H9 (cell line): ENCODE measurements at regions not wholly inside any gene's neighbourhood (a gene's known extent, or its start where the extent isn't known, plus 50 kb on each side); places are given as distances from the start of the nearest gene placed in this dataset.
A peak's percentile ranks its signal among the peaks of the same experiment; 100 is the strongest.

ENCODE experiments used
- DNase-seq: peaks from one replicate; pipeline ENCODE4 v3.0.0-alpha.2; 2017
- H2AFZ ChIP-seq: one replicate; pipeline ENCODE4 v1.6.1; 2013; ENCODE audit warnings: mild to moderate bottlenecking, low read length, control low read depth, moderate library complexity
- H2AK5ac ChIP-seq: 2 replicates; pipeline ENCODE4 v1.6.1; 2013; ENCODE audit warnings: low read length, control low read depth, mixed read lengths; ENCODE audit not compliant: insufficient read length
- H2BK120ac ChIP-seq: one replicate; pipeline ENCODE4 v1.6.1; 2013; ENCODE audit warnings: low read depth, mild to moderate bottlenecking, low read length, control low read depth, inconsistent platforms; ENCODE audit not compliant: poor library complexity, severe bottlenecking
- H2BK12ac ChIP-seq: 2 replicates; pipeline ENCODE4 v1.6.1; 2013; ENCODE audit warnings: low read length, control low read depth, mixed read lengths, low read depth; ENCODE audit not compliant: insufficient read length
- H2BK15ac ChIP-seq: 2 replicates; pipeline ENCODE4 v1.6.1; 2013; ENCODE audit warnings: low read depth, low read length, control low read depth
- H2BK20ac ChIP-seq: one replicate; pipeline ENCODE4 v1.6.1; 2013; ENCODE audit warnings: low read depth, mild to moderate bottlenecking, low read length, control low read depth, inconsistent platforms; ENCODE audit not compliant: poor library complexity, severe bottlenecking
- H2BK5ac ChIP-seq: 2 replicates; pipeline ENCODE4 v1.6.1; 2013; ENCODE audit warnings: low read length, control low read depth, mixed read lengths; ENCODE audit not compliant: insufficient read length
- H3K14ac ChIP-seq: 2 replicates; pipeline ENCODE4 v1.6.1; 2013; ENCODE audit warnings: low read length, control low read depth; ENCODE audit not compliant: insufficient read depth
- H3K18ac ChIP-seq: 2 replicates; pipeline ENCODE4 v1.6.1; 2013; ENCODE audit warnings: low read depth, mild to moderate bottlenecking, mixed read lengths, low read length, control low read depth; ENCODE audit not compliant: insufficient read length
- H3K23ac ChIP-seq: 2 replicates; pipeline ENCODE4 v1.6.1; 2013; ENCODE audit warnings: low read length, control low read depth, mixed read lengths, low read depth; ENCODE audit not compliant: insufficient read length
- H3K23me2 ChIP-seq: 2 replicates; pipeline ENCODE4 v1.6.1; 2013; ENCODE audit warnings: low read depth, mild to moderate bottlenecking, mixed read lengths, low read length, control low read depth; ENCODE audit not compliant: insufficient read length, poor library complexity, severe bottlenecking
- H3K27ac ChIP-seq: 2 replicates; pipeline ENCODE4 v1.5.1; 2013; ENCODE audit warnings: low read length, control low read depth, mixed read lengths, low read depth; ENCODE audit not compliant: insufficient read length
- H3K27me3 ChIP-seq: 2 replicates; pipeline ENCODE4 v1.6.1; 2013; ENCODE audit warnings: low read length, control low read depth, inconsistent platforms; ENCODE audit not compliant: insufficient read depth
- H3K4ac ChIP-seq: 2 replicates; pipeline ENCODE4 v1.6.1; 2013; ENCODE audit warnings: low read depth, mild to moderate bottlenecking, control low read depth, inconsistent platforms, low read length, moderate library complexity
- H3K4me1 ChIP-seq: 2 replicates; pipeline ENCODE4 v1.6.1; 2013; ENCODE audit warnings: low read length, control low read depth, inconsistent platforms; ENCODE audit not compliant: insufficient read depth
- H3K4me2 ChIP-seq: 2 replicates; pipeline ENCODE4 v1.6.1; 2013; ENCODE audit warnings: low read length, control low read depth, mixed read lengths; ENCODE audit not compliant: insufficient read length, insufficient read depth
- H3K56ac ChIP-seq: 2 replicates; pipeline ENCODE4 v1.6.1; 2013; ENCODE audit warnings: low read depth, mild to moderate bottlenecking, mixed read lengths, low read length, control low read depth; ENCODE audit not compliant: insufficient read length
- H3K79me1 ChIP-seq: 2 replicates; pipeline ENCODE4 v1.6.1; 2013; ENCODE audit warnings: low read depth, mild to moderate bottlenecking, moderate library complexity, low read length, control low read depth, inconsistent platforms; ENCODE audit not compliant: insufficient read depth, poor library complexity, severe bottlenecking
- H3K79me2 ChIP-seq: 2 replicates; pipeline ENCODE4 v1.6.1; 2013; ENCODE audit warnings: low read length, control low read depth, inconsistent platforms; ENCODE audit not compliant: insufficient read depth
- H3K9ac ChIP-seq: 2 replicates; pipeline ENCODE4 v1.6.1; 2013; ENCODE audit warnings: low read length, control low read depth, mixed read lengths; ENCODE audit not compliant: insufficient read length; ENCODE audit errors: extremely low read depth
- H3K9me3 ChIP-seq: one replicate; pipeline ENCODE4 v1.6.1; 2013; ENCODE audit warnings: low read depth, low read length, inconsistent platforms; ENCODE audit not compliant: control insufficient read depth
- H3T11ph ChIP-seq: one replicate; pipeline ENCODE4 v1.6.1; 2013; ENCODE audit warnings: mild to moderate bottlenecking, low read length, control low read depth, inconsistent platforms
- H4K20me1 ChIP-seq: one replicate; pipeline ENCODE4 v1.6.1; 2013; ENCODE audit not compliant: control insufficient read depth, insufficient read length, insufficient read depth
- H4K5ac ChIP-seq: 2 replicates; pipeline ENCODE4 v1.6.1; 2013; ENCODE audit warnings: low read depth, mild to moderate bottlenecking, mixed read lengths, low read length, control low read depth; ENCODE audit not compliant: insufficient read length
- H4K8ac ChIP-seq: replicated peaks from 2 replicates; pipeline ENCODE4 v1.6.1; 2013; ENCODE audit warnings: low read length, control low read depth, mixed read lengths, low read depth; ENCODE audit not compliant: insufficient read length
- H4K91ac ChIP-seq: 2 replicates; pipeline ENCODE4 v1.6.1; 2013; ENCODE audit warnings: low read depth, mild to moderate bottlenecking, moderate library complexity, mixed read lengths, low read length, control low read depth; ENCODE audit not compliant: insufficient read length
- H3K27ac Mint-ChIP-seq, 3 experiments: 2 replicates in 2 of 3; 3 replicates in 1 of 3; pipeline ENCODE4 v1.8.0; 2020 to 2021; ENCODE audit warnings: mixed read lengths in 3 of 3, mild to moderate bottlenecking in 1 of 3, moderate library complexity in 1 of 3
- H3K27me3 Mint-ChIP-seq: 2 replicates; pipeline ENCODE4 v1.8.0; 2021; ENCODE audit warnings: low read depth, mild to moderate bottlenecking, moderate library complexity, mixed read lengths
- H3K36me3 Mint-ChIP-seq, 3 experiments: 2 replicates in 2 of 3; 3 replicates in 1 of 3; pipeline ENCODE4 v1.8.0; 2020 to 2021; ENCODE audit warnings: low read depth in 3 of 3, mixed read lengths in 3 of 3; ENCODE audit not compliant: insufficient read depth in 1 of 3
- H3K4me1 Mint-ChIP-seq, 2 experiments: 2 replicates each; pipeline ENCODE4 v1.8.0; 2020; ENCODE audit warnings: mixed read lengths in 2 of 2
- H3K4me3 Mint-ChIP-seq, 2 experiments: 2 replicates in 1 of 2; 3 replicates in 1 of 2; pipeline ENCODE4 v1.8.0; 2020 to 2021; ENCODE audit warnings: mild to moderate bottlenecking in 2 of 2, mixed read lengths in 2 of 2, moderate library complexity in 1 of 2
- H3K9me3 Mint-ChIP-seq, 2 experiments: 2 replicates in 1 of 2; 3 replicates in 1 of 2; pipeline ENCODE4 v1.8.0; 2020; ENCODE audit warnings: mild to moderate bottlenecking in 2 of 2, mixed read lengths in 2 of 2, moderate library complexity in 1 of 2
- CTCF ChIP-seq: fragments of 200-600 bp; sonication (generic); conservative IDR thresholded peaks from 3 replicates; pipeline ENCODE4 v1.8.0; 2021; ENCODE audit warnings: antibody characterized with exemption, mild to moderate bottlenecking
- WGBS: extraction: QIAGEN DNeasy Blood & Tissue Kit; methylation state at CpG from one replicate; pipeline ENCODE4 v1.1.7; 2013; ENCODE audit warnings: missing lambda C conversion rate, low lambda C conversion rate, mixed read lengths; ENCODE audit not compliant: insufficient read length; ENCODE audit errors: extremely low coverage; 5-methylcytosine and 5-hydroxymethylcytosine counted together

- Mint-ChIP-seq H3K9me3 (peaks cover 3 to 5% of the 10 kb centered on the region in 2 experiments; a peak in 3 of 5 replicates), H3K4me1 (no peaks in the 10 kb centered on the region), H3K27ac (peak overlapping the region in 1 of 3 experiments; percentile 55; a peak in 1 of 7 replicates), H3K4me3 (no peak overlapping the region), H3K27me3 (no peaks in the 10 kb centered on the region; the same call in 1 of the 2 replicates), H3K36me3 (peaks cover 0 to 2% (median 0%) of the 10 kb centered on the region in 3 experiments; a peak in 2 of 7 replicates)
- no peak overlapping the region for H3K9ac ChIP-seq
- H4K20me1 ChIP-seq: no peaks in the 10 kb centered on the region
- no peak overlapping the region for H2AK5ac ChIP-seq
- no peak overlapping the region for H3T11ph ChIP-seq
- no peak overlapping the region for H2BK5ac ChIP-seq
- no peak overlapping the region for H4K5ac ChIP-seq
- no peak overlapping the region for H3K14ac ChIP-seq
- H3K4ac ChIP-seq: no peak overlapping the region
- no peak overlapping the region for H2BK20ac ChIP-seq
- H3K79me1 ChIP-seq: no peaks in the 10 kb centered on the region
- no peak overlapping the region for H4K91ac ChIP-seq
- H3K79me2 ChIP-seq: no peaks in the 10 kb centered on the region
- H3K27me3 ChIP-seq: no peaks in the 10 kb centered on the region
- TF ChIP-seq CTCF: no peak
- no peak overlapping the region for H3K4me2 ChIP-seq
- no peak overlapping the region for H2BK15ac ChIP-seq
- no peak overlapping the region for H4K8ac ChIP-seq
- H3K4me1 ChIP-seq: no peaks in the 10 kb centered on the region
- no peak overlapping the region for H3K23ac ChIP-seq
- no peak for DNase-seq
- no CpG with 5 or more reads among the region's 8 CpGs for WGBS
- H2AFZ ChIP-seq: no peak overlapping the region
- no peak overlapping the region for H3K18ac ChIP-seq
- no peak overlapping the region for H2BK12ac ChIP-seq
- H2BK120ac ChIP-seq: no peak overlapping the region
- no peaks in the 10 kb centered on the region for H3K23me2 ChIP-seq
- H3K9me3 ChIP-seq: no peaks in the 10 kb centered on the region
- no peak overlapping the region for H3K27ac ChIP-seq
- H3K56ac ChIP-seq: no peak overlapping the region
Observed at GRCh38 chr6:74956559-74957428, 249.1 kb downstream of the COL12A1 start.
